Gastrocnemius medialis (tissue), 4 donors: ENCODE measurements at regions not wholly inside any gene's neighbourhood (a gene's known extent, or its start where the extent isn't known, plus 50 kb on each side); places are given as distances from the start of the nearest gene placed in this dataset.

Source experiments
- CTCF ChIP-seq, 5 experiments: fragments of 450-650 bp in 3 of 5; fragments of 200-600 bp in 2 of 5; sonication (generic) in 2 of 5; IDR thresholded peaks in 4 of 5; conservative IDR thresholded peaks in 1 of 5; 1 replicate in 4 of 5; 2 replicates in 1 of 5; pipeline ENCODE4 v1.5.1; 2016 to 2019; ENCODE audit warnings: antibody characterized with exemption in 5 of 5, mild to moderate bottlenecking in 3 of 5, moderate library complexity in 3 of 5
- POLR2A ChIP-seq, 2 donors: fragments of 450-650 bp; IDR thresholded peaks; one replicate each; pipeline ENCODE4 v1.6.1; 2017; ENCODE audit warnings: antibody characterized with exemption in 2 of 2, mild to moderate bottlenecking in 2 of 2, moderate library complexity in 2 of 2

GRCh38 chr4:10283761-10284160 lies 167.2 kb upstream of the WDR1 start:
- TF ChIP-seq CTCF (IDR thresholded peaks at IDR 0.05 in 4 of 5, conservative IDR thresholded peaks at IDR 0.05 in 1 of 5) (no peak), POLR2A (IDR thresholded peaks at IDR 0.05) (no peak)
